Left forelimb (tissue), 1 donor: ENCODE measurements at regions not wholly inside any gene's neighbourhood (a gene's known extent, or its start where the extent isn't known, plus 50 kb on each side); places are given as distances from the start of the nearest gene placed in this dataset.
"Not testable (repeated sequence)": the region's sequence is repeated elsewhere in the genome, so short reads cannot be mapped to it uniquely, and the experiment has no call there.

Experiments
- DNase-seq: peaks from one replicate; pipeline ENCODE4 v3.0.0-alpha.2; 2018; ENCODE audit warnings: low spot score

GRCh38 chr20:4435671-4436455, 186.8 kb upstream of the ADRA1D start:
- no peak for DNase-seq

- no peak for DNase-seq
Measured at GRCh38 chr20:4435225-4435624, 186.1 kb upstream of the ADRA1D start.

DNA sequence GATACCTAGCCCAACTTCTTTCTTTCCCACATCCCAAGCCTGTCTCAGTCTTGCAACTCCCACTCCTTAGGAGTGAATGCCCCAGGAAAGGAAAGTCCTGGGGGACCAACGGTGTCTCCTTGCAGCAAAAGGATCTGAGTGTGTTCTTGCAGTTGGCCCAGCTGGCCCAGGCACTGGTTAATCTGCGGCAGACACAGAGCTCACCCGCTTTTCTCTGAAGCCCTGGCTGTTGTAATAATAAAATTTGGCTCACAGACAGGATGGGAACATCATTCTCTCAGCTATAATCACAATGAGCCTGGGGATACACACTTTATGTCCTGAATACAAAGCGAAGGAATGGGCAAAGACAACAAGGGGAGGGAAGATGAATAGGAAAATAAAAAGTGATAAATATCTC, 185.6 kb upstream of the ADRA1D start:
- DNase-seq: no peak

- no peak for DNase-seq
Measured at GRCh38 chr20:4431446-4431845, 182.4 kb upstream of the ADRA1D start.

- DNase-seq: not testable (repeated sequence)
Measured at GRCh38 chr20:4430826-4431225, 181.7 kb upstream of the ADRA1D start.

- no peak for DNase-seq
Measured at GRCh38 chr20:4427940-4428586, 179.0 kb upstream of the ADRA1D start.

GRCh38 chr20:4418141-4418540, 169.1 kb upstream of the ADRA1D start:
- DNase-seq: no peak

GRCh38 chr20:4415281-4415680, 166.2 kb upstream of the ADRA1D start:
- no peak for DNase-seq

DNA sequence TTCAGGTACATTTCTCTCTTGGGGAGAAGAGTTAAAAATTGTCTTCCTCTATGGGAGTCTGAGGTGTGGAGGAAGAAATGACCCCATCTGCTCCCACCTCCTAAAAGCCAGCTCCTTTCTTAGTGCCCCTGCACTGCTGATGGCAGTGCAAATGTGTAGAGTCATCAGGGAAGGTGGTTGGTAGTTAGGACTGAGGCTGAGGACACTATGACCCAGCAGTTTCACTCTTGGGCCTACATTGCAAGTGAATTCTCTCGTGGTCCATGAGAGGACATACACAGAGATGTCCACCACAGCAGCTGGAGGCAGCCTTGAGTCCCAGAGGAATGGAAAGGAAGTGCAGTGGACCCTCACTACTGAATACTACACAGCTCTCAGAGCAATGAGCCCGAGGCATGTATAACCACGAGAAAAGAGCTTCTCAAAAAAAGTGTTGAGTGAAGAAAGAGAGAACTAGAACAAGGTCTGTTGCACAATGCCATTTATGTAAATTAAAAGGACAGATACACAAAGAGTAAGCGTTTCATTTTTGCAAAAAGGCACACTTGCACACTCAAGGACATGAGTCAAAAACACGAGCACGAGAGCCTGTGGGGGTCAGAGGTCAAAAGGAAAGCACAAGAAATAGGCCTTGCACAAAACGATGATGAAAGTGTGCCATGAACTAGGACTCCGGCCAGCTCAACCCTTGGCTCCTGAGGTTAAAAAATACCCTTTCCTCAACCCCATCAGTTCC, 164.4 kb upstream of the ADRA1D start:
- no peak for DNase-seq

GRCh38 chr20:4412216-4412615, 163.1 kb upstream of the ADRA1D start:
- DNase-seq: no peak

GRCh38 chr20:4411744-4412143, 162.7 kb upstream of the ADRA1D start:
- DNase-seq: no peak

DNA sequence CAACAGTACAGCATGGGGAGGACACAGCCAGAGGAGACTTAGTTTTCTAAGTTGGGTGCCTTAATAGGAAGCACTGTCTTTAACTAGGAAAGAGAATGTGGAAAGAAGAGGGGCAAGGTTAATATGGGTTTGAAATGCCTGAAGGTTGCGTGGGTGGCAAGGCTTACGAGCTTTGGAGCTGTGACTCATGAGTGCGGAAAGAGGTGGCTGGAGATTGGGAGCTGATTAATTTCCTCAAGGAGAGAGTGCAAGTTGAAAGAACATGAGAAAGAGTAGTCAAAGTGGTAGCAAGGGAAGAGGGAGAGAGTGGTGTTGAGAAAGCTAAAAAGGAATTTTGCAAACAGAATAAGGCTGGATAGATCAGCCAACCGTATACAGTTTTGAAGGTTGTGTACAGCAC, 157.5 kb upstream of the ADRA1D start:
- DNase-seq: no peak

DNA sequence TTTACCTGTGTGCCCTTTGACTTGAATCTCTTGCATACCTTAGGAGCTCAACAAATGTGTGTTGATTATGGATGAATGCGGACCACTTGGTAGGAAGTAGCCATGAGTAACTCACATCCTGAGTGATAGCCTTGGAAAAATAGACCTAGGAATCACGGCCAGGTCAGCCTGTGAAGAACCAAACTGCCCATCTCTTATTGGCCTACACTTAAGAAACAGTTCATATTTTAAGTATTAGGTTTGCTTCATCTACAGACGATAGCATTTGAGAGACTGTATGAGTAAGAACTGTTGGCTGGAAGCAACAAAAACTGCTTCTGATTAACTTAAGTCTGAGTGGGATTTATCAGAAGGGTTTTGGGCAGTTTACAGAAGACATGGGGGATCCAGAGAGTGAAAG, 152.5 kb upstream of the ADRA1D start:
- no peak for DNase-seq

DNA sequence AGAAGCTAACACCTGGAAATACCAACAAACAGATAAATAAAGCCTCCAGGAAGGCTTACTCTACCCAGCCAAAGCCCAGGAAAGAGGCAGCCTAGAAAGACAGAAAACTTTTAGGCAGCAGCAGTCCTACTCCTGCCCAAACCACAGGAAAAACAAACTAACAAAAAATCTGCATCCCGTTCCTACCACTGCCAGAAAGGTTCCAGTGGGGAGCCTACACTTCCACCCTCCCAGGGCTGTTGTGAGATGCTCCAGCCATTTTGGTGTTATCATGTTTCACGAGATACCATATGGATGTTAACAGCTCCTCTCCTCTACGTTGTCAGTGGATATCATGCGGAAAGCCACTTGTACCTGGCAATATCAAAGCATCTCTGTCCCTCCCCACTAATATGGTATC, 135.9 kb upstream of the ADRA1D start:
- no peak for DNase-seq

DNA sequence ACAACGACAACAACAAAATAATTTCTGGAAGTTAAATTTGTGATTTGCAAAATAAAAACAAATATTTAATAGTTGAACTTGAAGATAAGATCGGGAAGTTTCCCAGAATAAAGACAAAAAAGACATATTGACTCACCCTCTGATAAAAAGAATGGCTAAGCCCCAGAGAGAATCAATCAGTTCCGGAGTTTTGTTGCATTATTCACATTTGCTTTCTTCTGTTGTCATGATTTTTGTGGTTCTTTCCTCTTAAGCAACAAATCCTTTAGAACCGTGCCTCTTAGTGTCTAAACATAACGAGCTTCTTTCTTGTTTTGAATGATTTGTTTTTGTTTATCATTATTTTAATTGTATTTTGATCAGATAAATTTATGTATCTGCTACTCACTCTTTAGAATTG, 134.9 kb upstream of the ADRA1D start:
- no peak for DNase-seq

DNA sequence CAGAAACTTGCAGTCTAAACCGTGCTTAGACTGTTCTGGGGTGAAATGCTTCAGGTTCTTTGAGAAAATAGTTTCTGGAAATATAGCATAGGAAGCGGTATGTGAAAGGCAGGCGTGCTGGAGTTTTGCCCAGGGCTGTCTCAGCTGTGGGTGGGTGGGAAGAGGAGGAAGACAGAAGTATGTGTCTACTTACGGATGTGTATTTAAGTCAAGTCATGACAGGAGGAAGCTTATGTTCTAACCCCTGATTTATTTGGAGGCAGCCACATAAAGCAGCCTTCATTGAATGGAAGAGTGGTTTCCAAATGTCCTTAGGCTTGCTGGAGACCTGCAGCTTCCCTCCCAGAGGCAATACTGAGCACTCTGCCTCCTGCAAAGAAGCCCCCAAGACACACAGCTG, 126.8 kb upstream of the ADRA1D start:
- no peak for DNase-seq

DNA sequence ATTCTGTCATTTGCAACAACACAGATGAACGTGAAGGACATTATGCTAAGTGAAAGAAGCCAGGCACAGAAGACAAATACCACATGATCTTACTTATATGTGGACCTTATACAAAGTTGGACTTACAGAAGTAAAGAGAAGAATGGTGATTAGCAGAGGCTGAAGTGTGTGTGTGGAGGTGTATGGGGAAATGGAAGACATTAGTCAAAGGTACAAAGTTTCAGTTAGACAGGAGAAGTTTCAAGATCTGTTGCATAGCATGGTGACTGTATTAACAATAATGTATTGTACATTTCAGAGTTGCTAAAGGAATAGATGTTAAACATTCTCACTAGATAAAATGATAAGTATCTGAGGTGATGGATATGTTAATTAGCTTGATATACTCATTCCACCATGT, 124.4 kb upstream of the ADRA1D start:
- no peak for DNase-seq

DNA sequence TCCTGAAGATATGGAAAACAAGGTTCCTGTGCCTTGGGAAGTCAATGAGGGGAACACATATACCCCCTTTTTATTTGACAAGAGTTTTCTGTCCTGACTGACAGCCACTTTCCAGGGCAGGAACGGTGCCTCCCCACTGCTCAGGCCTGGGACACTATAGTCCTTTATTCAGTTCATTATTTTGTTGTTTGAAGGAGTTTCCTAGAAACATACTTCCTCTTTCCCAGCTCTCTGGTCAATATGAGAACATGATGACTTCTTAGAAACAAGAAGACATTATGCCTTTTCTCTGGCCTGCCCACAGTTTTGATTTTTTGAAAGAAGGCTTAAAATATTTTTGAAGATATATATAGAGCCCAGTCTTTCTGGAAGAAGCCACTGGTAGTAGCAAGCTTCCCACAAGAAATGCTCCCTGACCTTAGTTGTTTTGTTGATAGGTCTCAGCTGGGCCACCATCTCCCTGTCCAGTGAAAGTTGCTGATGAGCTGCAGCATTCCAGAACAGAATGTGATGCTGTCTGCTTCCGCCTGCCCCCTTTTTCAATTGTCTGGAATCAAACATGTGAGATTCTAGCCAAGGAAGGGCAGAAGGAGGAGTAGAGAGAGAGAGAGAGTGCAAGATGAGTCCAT, 122.7 kb upstream of the ADRA1D start:
- DNase-seq: no peak

GRCh38 chr20:4370851-4371250, 121.8 kb upstream of the ADRA1D start:
- no peak for DNase-seq

GRCh38 chr20:4369798-4370124, 120.7 kb upstream of the ADRA1D start:
- no peak for DNase-seq

- DNase-seq: no peak
Measured at GRCh38 chr20:4369119-4369797, 120.2 kb upstream of the ADRA1D start.

DNA sequence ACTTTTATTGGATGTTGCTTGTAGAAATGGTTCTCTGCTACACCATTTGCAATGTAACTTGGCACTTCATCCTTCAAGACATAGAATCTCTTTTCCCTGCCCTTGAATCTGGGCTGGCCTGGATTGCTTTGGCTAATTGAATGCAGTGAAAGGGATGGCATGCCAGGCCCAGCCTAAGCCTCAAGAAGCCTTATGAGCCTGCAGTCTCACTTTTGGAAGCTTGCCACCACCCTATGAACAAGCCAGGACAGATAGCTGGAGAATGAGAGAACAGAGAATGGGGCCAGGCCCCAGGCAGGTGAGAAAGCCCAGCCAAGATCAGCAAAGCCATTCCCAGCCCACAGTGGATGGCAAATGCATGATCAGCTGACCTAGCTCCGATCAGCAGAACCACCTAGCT, 117.0 kb upstream of the ADRA1D start:
- no peak for DNase-seq
